HG03196 (cell line): ENCODE measurements at regions not wholly inside any gene's neighbourhood (a gene's known extent, or its start where the extent isn't known, plus 50 kb on each side); places are given as distances from the start of the nearest gene placed in this dataset.
"Not testable (repeated sequence)": the region's sequence is repeated elsewhere in the genome, so short reads cannot be mapped to it uniquely, and the experiment has no call there.

Experiments
- ATAC-seq: cut with Tn5 transposase; IDR thresholded peaks from one replicate; pipeline ENCODE4 v1.9.1; 2021; ENCODE audit not compliant: unreplicated experiment

DNA sequence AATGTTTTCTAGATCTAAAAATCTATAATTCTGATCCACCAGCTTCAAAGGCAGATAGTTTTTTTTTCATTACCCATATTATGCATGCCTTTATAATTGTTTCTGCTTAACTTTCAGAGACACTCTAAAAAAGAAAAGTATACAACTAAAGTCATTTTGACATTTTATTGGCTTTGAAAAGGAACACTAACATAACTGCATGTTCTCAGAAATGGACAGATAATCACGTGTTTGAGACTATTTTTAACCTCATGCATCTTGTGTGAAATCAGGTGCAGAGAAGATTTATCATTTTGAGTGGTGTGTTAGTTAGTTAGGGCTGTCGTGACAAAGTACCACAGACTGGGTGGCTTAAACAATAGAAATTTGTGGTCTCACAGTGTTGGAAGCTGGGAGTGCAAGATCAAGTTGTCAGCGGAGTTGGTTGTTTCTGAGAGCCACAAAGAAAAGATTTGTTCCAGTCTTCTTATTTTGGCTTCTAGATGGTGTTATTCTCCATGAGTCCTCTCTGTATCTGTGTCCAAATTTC is 841.4 kb upstream of the LRATD1 start:
- no peak for ATAC-seq

DNA sequence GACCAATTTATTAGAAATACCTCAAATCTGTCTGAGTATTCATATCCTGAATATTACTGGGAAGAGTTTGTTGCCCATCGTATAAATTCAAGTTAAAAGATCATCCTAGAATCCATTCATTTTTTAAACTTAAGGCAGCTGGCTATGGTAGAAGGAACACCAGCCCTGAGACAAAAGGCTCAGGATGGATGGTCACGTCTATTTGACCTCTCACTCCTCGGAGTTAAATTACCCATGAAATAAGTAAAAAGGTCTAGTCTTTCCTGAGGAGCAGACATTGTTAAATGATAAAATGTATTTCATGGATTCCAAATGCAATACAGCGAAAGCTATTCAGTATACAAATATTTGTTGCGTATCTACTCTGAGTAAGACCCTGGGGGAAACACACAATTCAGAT is 826.0 kb upstream of the LRATD1 start:
- ATAC-seq: no peak

DNA sequence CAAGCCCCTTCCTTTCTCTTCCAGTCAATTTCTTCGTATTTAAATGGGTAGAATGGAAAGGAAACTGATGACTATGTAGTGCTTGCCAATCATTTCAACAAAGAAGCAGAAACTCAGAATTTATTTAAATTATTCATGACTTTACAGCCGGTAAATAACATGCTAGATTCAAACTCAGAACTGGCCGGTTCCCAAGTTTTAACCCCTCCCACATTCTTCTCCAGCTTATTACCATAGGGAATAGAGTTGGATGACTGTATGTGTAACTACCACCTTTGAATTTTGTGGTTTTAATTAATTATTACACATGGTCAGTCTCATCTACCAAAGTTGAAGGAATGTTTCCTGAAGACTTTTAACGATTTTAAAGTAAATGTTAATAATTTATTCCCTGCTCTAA is 819.3 kb upstream of the LRATD1 start:
- no peak for ATAC-seq

DNA sequence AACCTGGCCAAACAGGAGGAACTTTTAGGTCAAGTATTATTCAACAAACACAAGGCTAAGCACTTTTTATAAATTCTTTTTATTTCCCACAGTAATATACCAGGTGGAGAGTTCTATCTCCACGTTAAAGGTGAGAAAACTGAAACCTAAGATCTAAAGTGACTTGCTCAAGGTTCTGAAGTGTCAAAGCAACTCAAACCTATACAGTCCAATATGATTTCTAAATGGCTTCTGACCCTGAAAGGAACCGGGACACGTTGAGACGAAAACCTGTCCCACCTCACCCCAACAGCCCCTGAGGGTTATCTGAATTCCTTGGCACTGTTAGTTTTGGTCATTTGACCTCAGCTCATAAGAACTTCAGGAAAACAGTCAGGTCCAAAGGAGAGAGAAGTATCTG is 814.5 kb upstream of the LRATD1 start:
- no peak for ATAC-seq

DNA sequence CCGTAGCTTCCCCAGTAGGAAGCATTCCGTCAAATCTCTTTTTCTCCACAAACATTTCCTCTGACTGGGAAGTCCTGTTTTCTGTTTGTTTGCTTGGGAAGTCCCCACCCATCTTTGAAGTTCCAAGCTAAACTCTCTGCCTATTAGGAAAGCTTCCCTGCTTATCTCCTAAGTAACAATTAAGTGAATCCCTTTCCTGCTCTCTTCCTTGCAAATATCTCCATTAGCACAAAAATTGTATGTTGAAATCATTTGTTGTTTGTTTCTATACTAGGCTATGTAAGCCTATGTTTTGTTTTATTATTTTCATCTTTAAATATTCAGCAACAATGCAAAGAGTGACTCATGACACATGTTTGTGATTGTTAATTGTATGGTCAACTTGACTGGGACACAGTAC is 812.6 kb upstream of the LRATD1 start:
- no peak for ATAC-seq

DNA sequence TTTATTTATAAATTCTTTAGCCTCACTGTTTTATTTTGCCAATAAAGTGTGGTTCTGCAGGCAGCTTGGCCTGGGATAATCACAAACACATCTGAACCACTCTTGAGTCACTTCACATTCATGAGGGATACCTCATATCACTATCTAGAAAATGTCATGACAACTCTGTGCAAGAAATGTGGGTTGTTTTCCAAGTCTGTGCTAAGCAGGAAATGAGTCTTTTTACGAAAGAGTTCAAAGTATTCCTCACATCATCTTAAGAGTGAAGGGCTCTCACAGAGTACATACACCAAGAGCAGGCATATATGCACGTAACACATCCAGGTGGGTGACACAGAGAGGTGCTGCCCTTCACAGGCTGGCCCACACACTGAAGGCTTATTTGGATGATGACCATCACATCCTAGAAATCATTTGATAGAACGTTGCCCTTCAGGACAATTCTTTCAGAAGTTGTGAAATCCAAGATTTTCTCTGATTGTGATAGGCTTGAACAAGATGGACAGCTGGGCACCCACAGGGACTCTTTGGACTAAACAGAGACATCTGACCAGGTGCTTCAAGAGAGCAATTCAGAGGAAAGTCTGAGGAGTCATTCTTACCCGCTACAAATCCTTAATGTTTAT is 811.1 kb upstream of the LRATD1 start:
- ATAC-seq: no peak

DNA sequence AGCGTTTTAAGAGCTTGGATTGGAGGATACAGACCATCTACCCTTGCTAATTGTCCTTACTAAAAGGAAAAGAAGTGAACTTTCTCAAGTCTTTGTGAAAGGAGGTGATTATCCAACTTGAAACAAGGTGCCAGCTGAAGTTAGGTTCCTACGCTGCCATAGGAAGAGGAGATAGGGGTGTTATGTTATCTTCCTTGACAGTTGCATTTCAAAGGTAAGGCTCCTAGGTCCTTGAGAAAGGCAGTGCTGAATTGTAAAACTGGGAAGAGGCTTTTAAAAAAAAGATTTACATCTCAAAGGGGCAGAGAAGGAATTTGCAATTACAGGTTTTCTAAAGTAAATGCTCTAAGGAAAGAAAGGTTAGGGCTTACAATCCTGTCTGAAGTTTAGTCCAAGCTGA is 810.2 kb upstream of the LRATD1 start:
- ATAC-seq: no peak

DNA sequence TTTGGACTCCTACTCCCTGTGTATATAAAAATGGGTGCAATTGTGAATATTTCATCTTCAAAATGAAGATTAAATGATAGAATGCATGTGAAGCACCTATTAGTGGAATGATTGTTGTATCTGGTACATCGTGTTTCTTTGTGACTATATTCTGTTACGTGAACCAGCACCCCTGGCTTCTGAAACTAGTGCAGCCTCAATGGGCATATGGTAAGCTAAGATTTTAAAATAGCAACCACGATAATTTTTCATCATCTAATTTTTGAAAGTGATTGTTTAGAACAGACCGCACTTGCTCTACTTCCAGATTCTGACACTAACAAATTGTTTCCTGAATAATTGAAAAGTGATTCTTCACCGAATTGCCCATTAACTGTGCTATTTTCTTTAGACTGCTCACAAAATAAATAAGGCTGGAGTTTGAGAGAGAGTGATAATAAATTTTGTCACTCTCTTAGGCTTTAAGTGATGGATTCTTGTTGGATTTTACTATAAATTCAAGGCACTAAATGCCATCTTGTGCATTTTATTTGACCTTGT is 806.1 kb upstream of the LRATD1 start:
- ATAC-seq: no peak

DNA sequence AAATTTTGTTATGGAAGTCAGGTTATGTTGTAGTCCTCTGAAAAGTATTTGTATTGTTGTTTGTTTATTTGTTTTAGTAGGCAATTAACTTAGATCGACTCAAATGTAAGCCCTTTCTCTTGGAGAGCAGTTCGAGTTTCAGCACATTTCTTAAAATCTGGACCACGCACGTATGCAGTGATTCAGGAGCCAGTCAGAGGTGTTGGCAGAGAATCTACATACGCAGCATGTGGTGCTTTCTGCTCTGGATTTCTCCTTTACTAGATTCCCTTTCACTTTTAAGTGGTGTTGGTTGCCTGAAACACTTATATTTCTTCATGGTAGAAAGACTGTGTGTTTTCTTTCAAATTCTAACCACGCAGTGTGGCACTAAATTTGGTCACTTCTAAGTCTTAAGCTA is 773.9 kb upstream of the LRATD1 start:
- no peak for ATAC-seq

DNA sequence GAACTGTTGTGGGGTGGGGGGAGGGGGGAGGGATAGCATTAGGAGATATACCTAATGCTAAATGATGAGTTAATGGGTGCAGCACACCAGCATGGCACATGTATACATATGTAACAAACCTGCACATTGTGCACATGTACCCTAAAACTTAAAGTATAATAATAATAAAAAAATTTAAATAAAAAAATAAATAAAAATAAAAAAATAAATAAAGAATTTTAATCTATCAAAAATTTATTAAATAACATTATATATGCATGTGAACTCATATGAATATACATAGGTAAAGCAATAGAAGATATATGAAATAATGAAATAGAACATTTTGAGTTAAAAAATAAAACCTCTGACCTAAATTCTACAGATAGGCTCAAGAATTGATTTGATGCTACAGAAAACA is 764.2 kb upstream of the LRATD1 start:
- ATAC-seq: not testable (repeated sequence)

DNA sequence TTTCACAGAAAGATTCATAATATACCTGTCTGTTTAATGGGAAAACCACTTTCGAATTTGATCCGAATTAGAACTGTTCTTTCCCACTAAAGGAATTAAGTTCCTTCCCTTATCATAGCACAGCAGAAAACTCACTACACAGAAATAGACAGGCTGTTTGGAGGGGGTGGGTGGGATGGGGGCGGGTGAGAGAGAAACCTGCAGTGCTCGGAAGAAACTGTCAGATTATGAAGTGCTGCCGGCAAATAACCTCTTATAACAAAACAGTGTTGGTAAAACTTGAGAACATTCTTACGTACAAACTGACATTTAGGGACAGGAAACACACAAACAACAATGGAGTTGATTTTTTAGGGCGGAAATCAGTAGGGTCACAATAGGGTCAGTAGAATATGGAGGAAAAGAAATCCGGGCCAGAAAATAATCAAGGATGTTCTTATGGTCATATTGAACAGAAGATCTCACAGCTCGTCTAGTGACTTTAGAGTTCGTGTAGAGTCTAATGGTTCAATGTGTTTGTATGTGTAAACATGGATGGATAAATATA is 756.0 kb upstream of the LRATD1 start:
- no peak for ATAC-seq

DNA sequence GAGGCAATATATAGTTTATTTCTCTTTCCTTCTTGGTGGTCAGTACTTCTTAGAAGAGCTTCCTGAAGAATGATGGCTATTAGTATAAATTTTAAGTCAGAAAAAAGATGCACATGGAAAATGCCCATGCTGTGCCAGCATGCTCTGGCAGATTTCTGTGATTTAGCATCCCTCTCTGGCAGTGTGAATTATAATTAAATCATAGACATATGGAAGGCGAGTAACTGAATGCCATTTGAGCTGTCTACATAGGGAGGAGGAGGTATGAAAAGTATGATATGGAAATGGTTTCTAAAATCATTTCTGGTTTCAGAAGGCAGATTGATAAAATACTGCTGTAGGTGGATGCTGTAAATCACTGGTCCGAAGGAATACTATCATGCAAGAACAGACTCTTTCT is 754.9 kb upstream of the LRATD1 start:
- ATAC-seq: no peak

DNA sequence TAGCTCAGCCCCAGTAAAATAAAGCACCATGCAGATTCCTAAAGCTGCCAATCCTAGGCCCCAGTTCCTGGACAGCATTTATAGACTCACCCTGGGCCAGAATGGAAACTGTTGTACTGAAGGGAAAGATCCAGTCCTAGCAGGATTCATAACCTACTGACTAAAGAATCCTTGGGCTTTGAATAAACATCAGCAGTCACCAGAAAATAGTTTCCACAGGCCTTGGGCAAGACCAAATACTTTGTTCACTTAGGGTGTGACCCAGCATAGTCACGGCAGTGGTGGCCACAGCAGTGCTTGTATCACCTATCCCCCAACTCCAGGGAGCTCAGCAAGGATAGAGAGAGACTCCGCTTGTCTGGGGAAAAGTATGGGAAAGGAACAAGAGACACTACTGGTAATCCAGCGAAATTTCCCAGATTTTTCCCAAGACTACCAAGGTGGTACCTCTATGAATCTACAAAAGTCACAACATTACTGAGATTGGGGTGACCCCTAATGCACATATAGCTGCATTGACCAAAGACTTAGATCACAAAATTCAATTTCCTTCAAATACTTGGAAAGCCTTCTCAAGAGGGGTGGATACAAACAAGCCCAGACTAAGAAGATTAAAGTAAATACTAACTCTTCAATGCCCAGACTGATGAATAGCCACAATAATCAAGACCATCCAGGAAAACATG is 748.1 kb upstream of the LRATD1 start:
- no peak for ATAC-seq

DNA sequence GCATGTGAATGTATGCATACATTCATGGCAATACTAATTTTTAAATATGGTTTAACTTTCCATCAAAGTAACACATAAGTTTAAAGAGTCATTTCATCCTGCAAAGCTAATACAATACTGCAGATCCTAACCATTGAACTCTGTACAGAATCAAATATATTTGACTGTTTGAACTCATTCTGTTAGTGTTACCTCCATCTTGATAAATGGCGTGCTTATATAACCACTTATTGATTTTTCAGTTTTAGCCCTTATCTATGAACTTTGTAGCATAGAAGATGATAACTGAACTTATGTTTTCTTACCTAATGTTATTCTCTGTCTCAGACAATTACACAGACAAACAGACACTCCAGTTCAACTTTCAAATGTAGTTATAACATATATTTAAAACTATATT is 731.0 kb upstream of the LRATD1 start:
- ATAC-seq: no peak

DNA sequence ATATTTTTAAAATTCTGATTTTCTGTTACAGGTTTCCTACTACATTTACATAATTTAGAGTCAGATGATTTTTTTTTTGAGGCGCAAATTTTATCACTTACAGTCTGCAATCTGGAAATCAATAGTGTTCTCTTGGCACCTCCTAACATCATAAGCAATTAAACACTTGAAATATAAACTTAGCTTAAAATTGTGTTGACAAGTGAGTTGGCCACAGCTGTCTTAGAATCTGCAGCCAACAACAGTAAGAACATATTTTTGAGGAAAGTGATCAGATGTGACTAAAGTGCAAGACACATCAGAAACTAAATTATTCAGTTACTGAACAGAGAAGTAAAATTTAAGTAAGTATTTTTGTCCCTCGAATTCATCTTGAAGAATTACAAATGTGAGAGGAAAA is 726.7 kb upstream of the LRATD1 start:
- no peak for ATAC-seq

DNA sequence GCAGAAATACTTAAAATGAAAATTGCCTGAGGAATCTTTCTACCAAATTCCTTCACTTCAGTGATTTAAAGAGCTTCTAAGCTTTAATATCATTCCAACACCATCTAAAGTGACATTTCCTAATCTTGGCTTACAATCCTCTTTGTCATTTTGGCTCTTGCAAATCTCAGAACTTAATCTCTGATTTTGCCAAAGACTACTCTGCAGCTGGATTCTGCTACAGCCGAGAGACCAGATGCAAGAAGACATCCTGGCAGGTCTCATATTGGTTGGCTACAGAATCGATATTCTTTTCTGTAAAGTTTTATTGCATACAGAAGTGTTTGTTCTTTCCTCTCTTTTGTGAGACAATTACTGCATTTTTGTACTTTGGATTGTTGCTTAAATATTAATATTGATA is 716.5 kb upstream of the LRATD1 start:
- ATAC-seq: no peak

DNA sequence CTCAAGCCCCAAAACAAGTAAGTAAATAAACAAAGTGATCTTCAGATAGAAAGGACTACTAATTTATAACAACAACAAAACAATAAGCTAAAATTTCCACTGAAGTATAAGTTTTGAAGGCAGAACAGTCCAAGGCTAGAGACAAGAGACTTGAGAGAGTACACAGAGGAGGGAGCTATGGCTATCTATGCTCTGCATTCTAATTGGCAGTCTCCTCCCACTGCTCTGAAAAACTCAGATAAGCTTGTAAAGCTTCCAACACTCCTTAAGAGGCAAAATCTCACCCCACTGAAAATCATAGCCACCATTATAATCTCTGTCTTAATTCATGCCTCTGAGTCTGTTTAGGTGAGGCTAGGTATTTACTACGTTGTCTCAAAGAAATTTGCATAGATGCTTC is 714.6 kb upstream of the LRATD1 start:
- ATAC-seq: no peak

DNA sequence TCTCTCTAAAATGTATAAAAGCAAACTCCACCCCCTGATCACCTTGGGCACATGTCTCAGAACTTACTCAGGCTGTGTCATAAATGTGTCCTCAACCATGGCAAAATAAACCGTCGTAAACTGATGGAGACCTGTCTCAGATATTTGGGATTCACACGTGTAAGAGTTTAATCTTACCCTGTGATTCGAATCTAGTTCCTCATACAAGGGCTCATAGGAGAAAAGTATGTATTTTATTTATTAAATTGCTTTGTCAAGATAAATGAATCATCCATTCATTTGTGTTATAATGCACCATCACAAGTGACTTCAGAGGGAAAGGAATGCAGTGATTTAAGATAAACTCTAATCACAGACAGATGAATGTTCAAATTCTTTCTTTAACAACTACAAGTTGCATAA is 712.5 kb upstream of the LRATD1 start:
- ATAC-seq: no peak

DNA sequence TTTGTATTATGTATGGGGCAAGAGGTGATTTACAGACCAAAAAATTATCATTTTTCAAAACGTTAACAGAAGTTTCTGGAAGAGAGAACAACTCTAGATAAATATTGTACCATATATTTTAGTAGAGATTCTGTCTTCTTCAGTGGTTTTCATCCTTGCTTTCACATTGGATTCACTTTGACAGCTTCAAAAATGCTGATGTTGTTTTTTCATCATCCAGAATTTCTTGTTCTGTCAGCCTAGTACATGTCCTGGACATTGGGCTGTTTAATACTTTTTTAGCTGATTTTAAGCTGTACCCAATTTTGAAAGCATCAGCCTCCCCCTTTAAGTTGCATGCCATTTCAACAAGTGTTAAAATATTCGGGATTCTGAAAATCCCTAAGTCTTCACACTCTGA is 711.3 kb upstream of the LRATD1 start:
- no peak for ATAC-seq

DNA sequence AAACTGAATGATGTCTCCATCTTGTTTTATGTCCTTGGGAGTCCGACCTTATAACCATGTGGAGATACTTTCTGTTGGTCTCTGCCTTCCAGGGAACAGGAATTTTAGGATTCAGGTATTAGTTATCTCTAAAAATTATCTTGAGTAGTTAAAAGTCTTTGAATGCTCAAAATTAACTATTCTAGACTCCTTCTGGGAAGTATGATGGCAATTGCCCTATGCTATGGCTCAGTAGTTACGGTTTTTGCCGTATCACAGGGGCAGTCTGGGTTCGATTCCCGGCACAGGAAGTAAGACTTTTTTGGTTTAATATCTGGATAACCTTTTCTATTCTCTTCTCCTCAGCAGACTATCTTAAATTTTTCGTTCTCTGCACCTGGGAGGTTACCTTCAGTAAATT is 708.7 kb upstream of the LRATD1 start:
- no peak for ATAC-seq

DNA sequence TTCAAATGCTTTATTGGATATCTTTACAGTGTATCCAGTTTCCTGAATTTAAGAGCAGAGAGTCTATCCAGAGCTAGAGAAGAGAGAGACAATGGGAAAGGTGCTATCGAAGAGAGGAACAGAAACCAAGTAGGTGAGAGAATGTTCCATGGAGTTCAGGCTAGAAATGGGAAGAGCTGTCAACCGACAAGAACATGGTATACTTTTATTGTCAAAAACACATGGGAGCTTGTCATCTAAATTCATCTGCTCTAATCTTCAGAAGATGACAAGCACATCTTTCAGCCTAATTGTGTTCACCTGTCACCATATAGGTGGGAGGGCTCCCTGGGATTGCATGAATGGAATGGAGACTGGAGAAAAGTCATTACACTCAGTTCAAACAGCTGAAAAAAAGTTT is 690.4 kb upstream of the LRATD1 start:
- ATAC-seq: no peak

DNA sequence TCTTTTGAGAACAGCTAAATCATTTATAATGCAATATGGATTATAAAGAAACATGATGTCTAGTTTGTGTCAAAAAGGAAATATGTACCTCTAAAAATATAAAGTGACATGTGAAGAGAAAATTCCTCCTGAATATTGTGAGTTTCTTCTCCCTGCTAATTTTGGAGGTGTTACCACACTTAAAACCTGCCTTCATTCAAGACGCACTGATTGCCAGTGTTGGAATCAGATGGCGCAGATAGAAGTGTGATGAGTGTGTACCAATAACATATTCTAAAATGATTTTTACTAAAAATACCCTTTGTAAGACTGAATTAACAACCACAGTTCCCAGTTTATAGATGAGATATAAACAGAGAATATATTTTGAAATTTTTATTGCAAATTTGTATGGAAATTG is 681.8 kb upstream of the LRATD1 start:
- ATAC-seq: no peak
